Loucy (cell line): ENCODE measurements at regions not wholly inside any gene's neighbourhood (a gene's known extent, or its start where the extent isn't known, plus 50 kb on each side); places are given as distances from the start of the nearest gene placed in this dataset.

Experiments used
- H2AFZ ChIP-seq: fragments of 200-600 bp; sonication (generic); 2 replicates; pipeline ENCODE4 v1.6.0; 2016; ENCODE audit warnings: antibody characterized with exemption, mild to moderate bottlenecking, low read length, moderate library complexity
- H3F3A ChIP-seq: fragments of 200-600 bp; 2 replicates; pipeline ENCODE4 v1.6.0; 2016; ENCODE audit warnings: antibody characterized with exemption, low read depth, mild to moderate bottlenecking
- H3K27me3 ChIP-seq: fragments of 200-600 bp; sonication (generic); 2 replicates; pipeline ENCODE4 v1.6.1; 2014; ENCODE audit warnings: low read length, mild to moderate bottlenecking; ENCODE audit not compliant: insufficient read depth, poor library complexity, severe bottlenecking
- H3K36me3 ChIP-seq: fragments of 200-600 bp; sonication (generic); 2 replicates; pipeline ENCODE4 v1.6.1; 2016; ENCODE audit warnings: low read length; ENCODE audit not compliant: insufficient read depth
- H3K4me1 ChIP-seq: fragments of 200-600 bp; sonication (generic); 2 replicates; pipeline ENCODE4 v1.5.1; 2014; ENCODE audit warnings: low read length, mild to moderate bottlenecking; ENCODE audit not compliant: insufficient read depth, poor library complexity, severe bottlenecking
- H3K4me2 ChIP-seq: fragments of 200-600 bp; sonication (generic); 2 replicates; pipeline ENCODE4 v1.6.0; 2014; ENCODE audit warnings: antibody characterized with exemption, low read length, low read depth, mild to moderate bottlenecking; ENCODE audit not compliant: poor library complexity, severe bottlenecking
- H3K4me3 ChIP-seq: fragments of 200-600 bp; sonication (generic); 2 replicates; pipeline ENCODE4 v1.5.1; 2014; ENCODE audit warnings: low read length, mild to moderate bottlenecking, mixed read lengths; ENCODE audit not compliant: poor library complexity, severe bottlenecking
- H3K79me2 ChIP-seq: fragments of 200-600 bp; sonication (generic); 2 replicates; pipeline ENCODE4 v1.6.1; 2014; ENCODE audit warnings: low read length; ENCODE audit not compliant: insufficient read depth
- H3K9ac ChIP-seq: fragments of 200-600 bp; sonication (generic); 2 replicates; pipeline ENCODE4 v1.6.0; 2014; ENCODE audit warnings: mild to moderate bottlenecking, low read depth, low read length, moderate library complexity; ENCODE audit not compliant: poor library complexity, severe bottlenecking
- H3K9me2 ChIP-seq: fragments of 200-600 bp; sonication (generic); replicated peaks from 2 replicates; pipeline ENCODE4 v1.6.1; 2016; ENCODE audit warnings: low read depth, low read length, mixed read lengths
- H3K9me3 ChIP-seq: fragments of 200-600 bp; sonication (generic); 2 replicates; pipeline ENCODE4 v1.6.1; 2014; ENCODE audit warnings: mild to moderate bottlenecking, antibody characterized with exemption, low read length, low read depth; ENCODE audit not compliant: insufficient read depth
- H4K20me1 ChIP-seq: fragments of 200-600 bp; sonication (generic); 2 replicates; pipeline ENCODE4 v1.6.0; 2014; ENCODE audit warnings: antibody characterized with exemption, low read length, mild to moderate bottlenecking; ENCODE audit not compliant: insufficient read depth, poor library complexity, severe bottlenecking
- EZH2phosphoT487 ChIP-seq: fragments of 200-600 bp; IDR thresholded peaks from 2 replicates; pipeline ENCODE4 v1.6.1; 2018; ENCODE audit warnings: antibody characterized with exemption, mild to moderate bottlenecking, moderate library complexity, borderline replicate concordance
- TF ChIP-seq, protein P1 (sequence below): fragments of 200-600 bp; sonication (generic); conservative IDR thresholded peaks from 2 replicates; pipeline ENCODE4 v1.5.1; 2014; ENCODE audit warnings: mild to moderate bottlenecking, antibody characterized with exemption, low read length

DNA sequence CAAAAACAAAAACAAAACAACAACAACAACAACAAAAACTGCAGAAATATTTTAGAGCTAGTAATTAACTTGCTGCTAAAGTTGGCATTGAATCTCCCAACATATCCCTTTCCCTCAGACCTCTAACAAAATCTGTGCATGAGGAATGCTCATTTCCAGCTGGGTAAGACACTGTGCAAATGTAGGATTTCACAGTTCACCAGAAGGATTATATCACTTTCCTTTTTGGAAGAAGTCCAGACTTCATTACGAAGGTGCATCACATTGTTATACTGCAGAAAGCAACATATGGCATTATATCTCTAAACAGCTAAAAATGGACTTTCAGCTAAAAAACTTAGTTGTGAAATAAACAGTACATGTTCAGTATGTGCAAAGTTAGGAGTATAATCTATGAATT, 341.8 kb downstream of the FSCB start:
- no peaks in the 10 kb centered on the region for H3K9me3 ChIP-seq
- H3K4me1 ChIP-seq = no peaks in the 10 kb centered on the region
- H4K20me1 ChIP-seq = no peaks in the 10 kb centered on the region
- H3K4me3 ChIP-seq = no peak overlapping the region
- no peaks in the 10 kb centered on the region for H3K36me3 ChIP-seq
- no peaks in the 10 kb centered on the region for H3K9me2 ChIP-seq
- no peak overlapping the region for H2AFZ ChIP-seq
- no peaks in the 10 kb centered on the region for H3F3A ChIP-seq
- TF ChIP-seq EZH2phosphoT487 = no peak
- TF ChIP-seq, protein P1, sequence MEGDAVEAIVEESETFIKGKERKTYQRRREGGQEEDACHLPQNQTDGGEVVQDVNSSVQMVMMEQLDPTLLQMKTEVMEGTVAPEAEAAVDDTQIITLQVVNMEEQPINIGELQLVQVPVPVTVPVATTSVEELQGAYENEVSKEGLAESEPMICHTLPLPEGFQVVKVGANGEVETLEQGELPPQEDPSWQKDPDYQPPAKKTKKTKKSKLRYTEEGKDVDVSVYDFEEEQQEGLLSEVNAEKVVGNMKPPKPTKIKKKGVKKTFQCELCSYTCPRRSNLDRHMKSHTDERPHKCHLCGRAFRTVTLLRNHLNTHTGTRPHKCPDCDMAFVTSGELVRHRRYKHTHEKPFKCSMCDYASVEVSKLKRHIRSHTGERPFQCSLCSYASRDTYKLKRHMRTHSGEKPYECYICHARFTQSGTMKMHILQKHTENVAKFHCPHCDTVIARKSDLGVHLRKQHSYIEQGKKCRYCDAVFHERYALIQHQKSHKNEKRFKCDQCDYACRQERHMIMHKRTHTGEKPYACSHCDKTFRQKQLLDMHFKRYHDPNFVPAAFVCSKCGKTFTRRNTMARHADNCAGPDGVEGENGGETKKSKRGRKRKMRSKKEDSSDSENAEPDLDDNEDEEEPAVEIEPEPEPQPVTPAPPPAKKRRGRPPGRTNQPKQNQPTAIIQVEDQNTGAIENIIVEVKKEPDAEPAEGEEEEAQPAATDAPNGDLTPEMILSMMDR = no peak
- H3K79me2 ChIP-seq = no peaks in the 10 kb centered on the region
- H3K9ac ChIP-seq = no peak overlapping the region
- H3K4me2 ChIP-seq = no peak overlapping the region
- no peaks in the 10 kb centered on the region for H3K27me3 ChIP-seq

DNA sequence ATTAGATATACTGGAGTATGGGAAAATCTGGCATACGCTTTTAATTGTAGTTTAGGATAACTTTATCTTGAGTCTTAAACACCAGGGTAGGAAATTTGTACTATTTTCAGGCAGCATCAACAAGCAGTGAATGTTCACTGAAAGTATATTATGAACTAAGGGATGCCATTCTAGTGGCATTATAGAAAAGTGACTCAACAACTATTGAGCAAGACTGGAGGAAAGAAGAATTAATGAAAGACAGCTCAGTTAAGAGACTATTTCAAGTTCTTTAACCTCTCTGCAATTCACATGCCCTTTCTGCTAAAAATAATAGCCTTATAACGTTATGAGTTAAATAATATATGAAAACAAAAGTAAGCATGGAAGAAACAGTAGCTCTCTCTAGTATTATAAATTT, 343.1 kb downstream of the FSCB start:
- Histone ChIP-seq H2AFZ (no peak overlapping the region), H3K27me3 (no peaks in the 10 kb centered on the region), H3K9me3 (no peaks in the 10 kb centered on the region), H3K9ac (no peak overlapping the region), H3K36me3 (no peaks in the 10 kb centered on the region), H3K4me1 (no peaks in the 10 kb centered on the region), H3K4me2 (no peak overlapping the region), H3K9me2 (no peaks in the 10 kb centered on the region), H3F3A (no peaks in the 10 kb centered on the region), H3K4me3 (no peak overlapping the region), H4K20me1 (no peaks in the 10 kb centered on the region), H3K79me2 (no peaks in the 10 kb centered on the region)
- TF ChIP-seq EZH2phosphoT487 = no peak
- TF ChIP-seq, protein P1 = no peak

DNA sequence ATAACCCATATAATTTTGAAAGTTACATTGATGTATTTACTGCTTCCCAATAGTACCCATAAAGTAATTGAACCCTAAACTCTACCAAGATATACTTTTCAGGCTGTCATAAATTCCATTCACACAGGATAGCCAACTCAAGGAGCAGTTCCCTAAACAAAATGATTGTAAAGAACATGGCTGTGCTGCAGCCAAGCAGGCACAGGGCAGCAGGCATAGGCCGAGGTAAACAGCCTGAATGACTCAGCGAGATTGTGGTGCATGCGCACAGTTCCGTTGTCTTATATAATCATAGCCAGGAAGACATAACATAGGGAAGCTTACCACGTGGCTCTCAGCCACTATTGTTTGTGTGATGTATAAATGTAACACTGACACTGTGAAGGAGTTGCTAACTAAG, 344.9 kb downstream of the FSCB start:
- H3K4me3 ChIP-seq = no peak overlapping the region
- H3K36me3 ChIP-seq = no peaks in the 10 kb centered on the region
- H4K20me1 ChIP-seq = no peaks in the 10 kb centered on the region
- H3K79me2 ChIP-seq = no peaks in the 10 kb centered on the region
- no peaks in the 10 kb centered on the region for H3K9me3 ChIP-seq
- no peaks in the 10 kb centered on the region for H3K4me1 ChIP-seq
- no peaks in the 10 kb centered on the region for H3K9me2 ChIP-seq
- no peaks in the 10 kb centered on the region for H3K27me3 ChIP-seq
- H3K9ac ChIP-seq = no peak overlapping the region
- TF ChIP-seq EZH2phosphoT487 = no peak
- TF ChIP-seq, protein P1 = no peak
- no peaks in the 10 kb centered on the region for H3F3A ChIP-seq
- H2AFZ ChIP-seq = no peak overlapping the region
- H3K4me2 ChIP-seq = no peak overlapping the region
